RWPE2 (cell line): ENCODE measurements at regions not wholly inside any gene's neighbourhood (a gene's known extent, or its start where the extent isn't known, plus 50 kb on each side); places are given as distances from the start of the nearest gene placed in this dataset.

Experiments
- ATAC-seq: fragments of 200-7000 bp; cut with Tn5 transposase; 3 replicates; pipeline ENCODE4 v1.9.1; 2021; ENCODE audit warnings: low read depth
- DNase-seq: peaks from one replicate; pipeline ENCODE4 v3.0.0-alpha.2; 2020; ENCODE audit warnings: low spot score
- H3K27ac ChIP-seq: fragments of 450-650 bp; 2 replicates; pipeline ENCODE4 v1.5.1; 2017; ENCODE audit warnings: mild to moderate bottlenecking; ENCODE audit not compliant: poor library complexity, severe bottlenecking
- H3K27me3 ChIP-seq: fragments of 250-450 bp; sonication (Bioruptor Pico); 2 replicates; pipeline ENCODE4 v1.5.1; 2021; ENCODE audit warnings: mild to moderate bottlenecking, moderate library complexity; ENCODE audit not compliant: insufficient read depth, poor library complexity, severe bottlenecking
- H3K36me3 ChIP-seq: fragments of 250-450 bp; sonication (Bioruptor Pico); 2 replicates; pipeline ENCODE4 v1.5.1; 2020; ENCODE audit warnings: low read depth, mild to moderate bottlenecking, moderate library complexity
- H3K4me1 ChIP-seq: fragments of 250-450 bp; sonication (Bioruptor Pico); 2 replicates; pipeline ENCODE4 v1.5.1; 2021; ENCODE audit warnings: mild to moderate bottlenecking, moderate library complexity; ENCODE audit not compliant: insufficient read depth, poor library complexity, severe bottlenecking
- H3K4me3 ChIP-seq: fragments of 250-450 bp; sonication (Bioruptor Pico); 2 replicates; pipeline ENCODE4 v1.5.1; 2021; ENCODE audit warnings: mild to moderate bottlenecking, moderate library complexity; ENCODE audit not compliant: severe bottlenecking
- H3K9me3 ChIP-seq: fragments of 250-450 bp; sonication (Bioruptor Pico); 2 replicates; pipeline ENCODE4 v1.5.1; 2021; ENCODE audit warnings: mild to moderate bottlenecking, moderate library complexity; ENCODE audit not compliant: severe bottlenecking
- TF ChIP-seq, protein P1 (sequence below): fragments of 450-650 bp; IDR thresholded peaks from one replicate; pipeline ENCODE4 v1.5.1; 2017; ENCODE audit warnings: mild to moderate bottlenecking, moderate library complexity; ENCODE audit not compliant: poor library complexity, severe bottlenecking

- ATAC-seq (no peak), DNase-seq (no peak)
- no peaks in the 10 kb centered on the region for H3K27me3 ChIP-seq
- no peak overlapping the region for H3K4me3 ChIP-seq
- TF ChIP-seq, protein P1, sequence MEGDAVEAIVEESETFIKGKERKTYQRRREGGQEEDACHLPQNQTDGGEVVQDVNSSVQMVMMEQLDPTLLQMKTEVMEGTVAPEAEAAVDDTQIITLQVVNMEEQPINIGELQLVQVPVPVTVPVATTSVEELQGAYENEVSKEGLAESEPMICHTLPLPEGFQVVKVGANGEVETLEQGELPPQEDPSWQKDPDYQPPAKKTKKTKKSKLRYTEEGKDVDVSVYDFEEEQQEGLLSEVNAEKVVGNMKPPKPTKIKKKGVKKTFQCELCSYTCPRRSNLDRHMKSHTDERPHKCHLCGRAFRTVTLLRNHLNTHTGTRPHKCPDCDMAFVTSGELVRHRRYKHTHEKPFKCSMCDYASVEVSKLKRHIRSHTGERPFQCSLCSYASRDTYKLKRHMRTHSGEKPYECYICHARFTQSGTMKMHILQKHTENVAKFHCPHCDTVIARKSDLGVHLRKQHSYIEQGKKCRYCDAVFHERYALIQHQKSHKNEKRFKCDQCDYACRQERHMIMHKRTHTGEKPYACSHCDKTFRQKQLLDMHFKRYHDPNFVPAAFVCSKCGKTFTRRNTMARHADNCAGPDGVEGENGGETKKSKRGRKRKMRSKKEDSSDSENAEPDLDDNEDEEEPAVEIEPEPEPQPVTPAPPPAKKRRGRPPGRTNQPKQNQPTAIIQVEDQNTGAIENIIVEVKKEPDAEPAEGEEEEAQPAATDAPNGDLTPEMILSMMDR, result no peak
- no peak overlapping the region for H3K27ac ChIP-seq
- H3K4me1 ChIP-seq, result no peaks in the 10 kb centered on the region
- H3K36me3 ChIP-seq, result no peaks in the 10 kb centered on the region
- H3K9me3 ChIP-seq, result no peaks in the 10 kb centered on the region
Observed at GRCh38 chr2:59427980-59428379, 1125.5 kb downstream of the BCL11A start.

DNA sequence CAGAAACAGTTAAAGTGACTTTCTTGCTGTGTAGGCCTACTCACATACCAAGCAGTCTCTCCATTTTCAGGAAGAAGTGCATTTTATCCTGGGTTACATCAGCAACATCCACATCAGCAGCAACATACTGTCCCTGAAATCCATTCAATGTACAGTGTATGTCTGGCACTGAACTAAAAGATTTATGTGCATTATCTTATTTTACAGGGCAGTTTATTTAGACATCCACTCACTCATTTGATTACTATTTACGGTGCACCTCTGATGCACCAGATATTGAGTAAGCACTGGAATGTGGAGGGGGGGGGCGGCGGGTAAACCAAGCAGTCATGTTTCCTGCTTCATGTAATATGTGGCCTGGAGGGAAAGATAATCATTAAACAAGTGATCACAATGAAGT lies 1128.2 kb downstream of the BCL11A start:
- Histone ChIP-seq H3K36me3 (no peaks in the 10 kb centered on the region), H3K4me1 (no peaks in the 10 kb centered on the region), H3K4me3 (no peak overlapping the region), H3K27ac (no peak overlapping the region), H3K27me3 (no peaks in the 10 kb centered on the region), H3K9me3 (no peaks in the 10 kb centered on the region)
- peak; percentile 45 for DNase-seq
- TF ChIP-seq, protein P1, result no peak
- ATAC-seq, result peak; percentile 93

DNA sequence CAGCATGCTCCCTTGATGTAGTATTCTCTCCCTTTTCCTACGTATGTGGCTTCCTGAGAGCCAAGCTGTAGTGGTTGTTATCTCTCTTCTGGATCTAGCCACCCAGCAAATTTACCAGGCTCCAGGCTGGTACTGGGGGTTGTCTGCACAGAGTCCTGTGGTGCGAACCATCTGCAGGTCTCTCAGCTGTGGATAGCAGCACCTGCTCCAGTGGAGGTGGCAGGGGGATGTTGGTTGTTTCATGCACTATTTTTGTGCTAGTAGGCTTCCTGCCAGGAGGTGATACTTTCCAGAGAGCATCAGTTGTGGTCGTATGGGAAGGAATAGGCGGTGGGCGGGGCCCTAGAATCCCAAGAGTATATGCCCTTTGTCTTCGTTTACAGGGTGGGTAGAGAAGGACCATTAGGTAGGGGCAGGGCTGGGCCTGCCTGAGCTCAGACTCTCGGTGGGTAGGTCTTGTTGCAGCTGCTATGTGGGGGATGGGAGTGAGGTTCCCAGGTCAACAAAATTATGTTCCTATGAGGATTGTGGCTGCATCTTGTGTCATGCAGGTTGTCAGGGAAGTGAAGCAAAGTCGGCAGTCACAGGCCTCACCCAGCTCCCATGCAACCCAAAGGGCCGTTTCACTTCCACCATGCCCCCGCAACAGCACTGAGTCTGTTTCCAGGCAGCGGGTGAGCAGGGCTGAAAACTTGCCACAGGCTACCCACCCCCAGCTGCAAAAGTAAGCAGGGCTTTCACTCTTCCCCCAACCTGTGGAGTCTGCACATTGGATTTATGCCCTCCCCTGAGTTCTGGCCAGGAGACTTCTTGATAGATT lies 1139.5 kb downstream of the BCL11A start:
- no peak for ATAC-seq
- Histone ChIP-seq H3K4me3 (no peak overlapping the region), H3K27me3 (no peaks in the 10 kb centered on the region), H3K36me3 (no peaks in the 10 kb centered on the region), H3K27ac (no peak overlapping the region), H3K4me1 (no peaks in the 10 kb centered on the region), H3K9me3 (no peaks in the 10 kb centered on the region)
- TF ChIP-seq, protein P1, result no peak
- DNase-seq, result no peak

DNA sequence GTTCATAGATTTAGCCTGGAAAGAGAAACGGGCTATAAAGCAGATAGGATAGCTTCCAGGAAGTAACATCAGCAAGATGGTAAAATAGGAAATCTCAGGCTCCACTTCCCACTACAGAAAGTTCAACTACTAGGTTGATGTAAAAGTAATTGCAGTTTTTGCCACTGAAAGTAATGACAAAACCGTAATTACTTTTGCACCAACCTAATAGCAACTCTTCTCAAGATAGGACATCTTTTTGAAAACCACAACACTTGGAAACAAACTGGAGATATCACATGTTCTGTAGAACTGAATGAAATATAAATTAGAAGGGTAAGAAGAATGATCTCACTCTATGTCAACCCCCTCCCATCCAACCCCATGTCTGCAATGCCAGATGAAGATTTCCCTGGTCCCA lies 1154.3 kb downstream of the BCL11A start:
- TF ChIP-seq, protein P1, result no peak
- ATAC-seq (no peak), DNase-seq (no peak)

DNA sequence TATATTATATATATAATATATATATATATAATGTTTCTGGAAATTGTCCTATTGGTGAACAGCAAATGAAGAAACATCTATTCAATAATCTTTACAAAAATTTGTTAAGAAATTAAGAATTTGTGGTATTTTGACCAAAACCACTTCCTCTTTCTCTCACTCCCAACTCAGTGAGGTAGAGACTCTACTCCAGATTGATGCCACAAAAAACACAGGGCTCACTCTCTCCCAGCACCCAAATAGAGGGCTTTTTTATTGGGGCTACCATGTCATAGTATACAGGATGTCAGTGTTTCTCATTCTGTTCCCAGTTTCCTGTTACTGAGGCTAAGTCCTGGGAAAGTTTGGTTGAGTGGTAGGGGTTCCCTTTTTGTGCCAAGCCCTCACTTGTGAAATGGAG lies 1155.4 kb downstream of the BCL11A start:
- Histone ChIP-seq H3K9me3 (no peaks in the 10 kb centered on the region), H3K4me3 (no peak overlapping the region), H3K4me1 (no peaks in the 10 kb centered on the region), H3K36me3 (no peaks in the 10 kb centered on the region), H3K27me3 (no peaks in the 10 kb centered on the region), H3K27ac (no peak overlapping the region)
- no peak for DNase-seq
- ATAC-seq, result no peak
- TF ChIP-seq, protein P1, result no peak

More for the DNA sequence above, 1154.3 kb downstream of the BCL11A start:
- Histone ChIP-seq H3K27ac (no peak overlapping the region), H3K9me3 (no peaks in the 10 kb centered on the region), H3K4me3 (no peak overlapping the region), H3K27me3 (no peaks in the 10 kb centered on the region), H3K36me3 (no peaks in the 10 kb centered on the region), H3K4me1 (no peaks in the 10 kb centered on the region)
